ENCODE measurements at regions not wholly inside any gene's neighbourhood (a gene's known extent, or its start where the extent isn't known, plus 50 kb on each side); places are given as distances from the start of the nearest gene placed in this dataset.

DNA sequence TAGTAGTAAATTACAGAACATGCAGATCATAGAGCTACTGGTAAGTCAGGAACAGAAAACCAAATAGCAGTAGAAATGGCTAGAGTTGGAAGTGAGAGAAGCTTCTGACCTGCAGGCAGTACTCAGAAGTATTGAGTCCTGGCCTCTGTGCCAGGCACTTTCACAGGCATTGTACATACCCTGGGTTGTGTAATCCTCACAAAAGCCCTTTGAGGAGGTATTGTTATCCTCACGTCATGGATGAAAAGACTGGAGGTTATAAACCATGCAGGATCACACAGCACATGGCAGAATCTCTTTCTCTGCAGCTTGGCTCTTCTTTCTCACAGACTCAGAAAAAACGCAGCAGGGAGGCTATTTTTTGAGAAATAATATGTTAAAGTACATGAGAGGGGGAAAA lies 789.3 kb upstream of the FAM98A start:
- DNase-seq (no peak), ATAC-seq (ENCODE audit: low read depth) (no peak)
- H3K9me3 Mint-ChIP-seq, result peaks cover 9% of the 10 kb centered on the region
- POLR2A ChIA-PET, result no interaction called here
- H3K36me3 Mint-ChIP-seq, result no peaks in the 10 kb centered on the region
- H3K4me3 Mint-ChIP-seq, result no peak overlapping the region
- H3K4me1 Mint-ChIP-seq, result no peaks in the 10 kb centered on the region
- no peak overlapping the region for H3K27ac Mint-ChIP-seq
- no peaks in the 10 kb centered on the region for H3K27me3 Mint-ChIP-seq

DNA sequence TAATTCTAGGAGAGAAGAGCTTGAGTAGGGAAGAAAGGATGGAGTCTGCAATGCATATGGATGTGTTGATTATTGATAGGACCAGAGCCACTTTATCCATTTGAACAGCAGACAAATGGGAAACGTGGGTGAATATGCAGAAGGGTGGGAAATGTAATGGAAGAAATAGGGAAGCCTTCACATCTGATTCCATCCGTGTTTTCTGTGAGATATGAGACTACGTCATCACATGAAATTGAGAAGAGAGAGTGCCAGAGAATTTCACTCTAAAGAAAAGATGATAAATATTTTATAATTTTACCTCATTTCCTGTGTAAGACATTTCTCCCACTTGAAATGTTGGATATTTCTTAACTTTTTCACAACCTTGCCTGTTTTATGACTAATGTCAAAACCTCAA lies 788.4 kb upstream of the FAM98A start:
- DNase-seq, result no peak
- Mint-ChIP-seq H3K4me3 (no peak overlapping the region), H3K27ac (no peak overlapping the region), H3K27me3 (no peaks in the 10 kb centered on the region), H3K36me3 (no peaks in the 10 kb centered on the region), H3K9me3 (peaks cover 9% of the 10 kb centered on the region), H3K4me1 (no peaks in the 10 kb centered on the region)
- POLR2A ChIA-PET, result no interaction called here
- no peak for ATAC-seq (ENCODE audit: low read depth)

DNA sequence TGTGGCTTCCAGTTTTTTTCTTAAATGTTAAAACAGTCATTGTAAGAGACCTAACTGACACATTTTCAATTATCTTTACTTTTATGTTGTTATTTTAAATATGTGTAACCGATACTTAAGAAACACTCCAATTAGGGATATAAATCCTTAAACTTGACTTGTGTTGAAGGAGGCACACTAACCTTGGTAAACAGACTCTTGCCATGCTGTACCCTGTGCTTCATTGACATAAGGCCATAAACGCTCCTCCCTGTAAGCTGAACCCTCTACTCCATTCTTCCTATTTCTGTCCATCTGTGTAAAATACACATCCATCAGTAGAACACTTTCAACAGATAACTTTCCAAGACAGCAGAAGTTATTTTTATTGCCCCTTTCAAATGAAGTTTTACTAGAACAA lies 780.5 kb upstream of the FAM98A start:
- no peak overlapping the region for H3K4me3 Mint-ChIP-seq
- no peaks in the 10 kb centered on the region for H3K4me1 Mint-ChIP-seq
- no peaks in the 10 kb centered on the region for H3K36me3 Mint-ChIP-seq
- no peak for DNase-seq
- H3K9me3 Mint-ChIP-seq, result peaks cover 4% of the 10 kb centered on the region
- H3K27ac Mint-ChIP-seq, result no peak overlapping the region
- no peak for ATAC-seq (ENCODE audit: low read depth)
- no peaks in the 10 kb centered on the region for H3K27me3 Mint-ChIP-seq
- POLR2A ChIA-PET, result no interaction called here

GRCh38 chr2:34373586-34374233 lies 774.6 kb upstream of the FAM98A start:
- ATAC-seq (ENCODE audit: low read depth), result no peak
- Mint-ChIP-seq H3K27me3 (no peaks in the 10 kb centered on the region), H3K4me1 (no peaks in the 10 kb centered on the region), H3K9me3 (peaks cover 4% of the 10 kb centered on the region), H3K4me3 (no peak overlapping the region), H3K36me3 (no peaks in the 10 kb centered on the region), H3K27ac (no peak overlapping the region)
- POLR2A ChIA-PET, result no interaction called here
- DNase-seq, result no peak

- no peaks in the 10 kb centered on the region for H3K36me3 Mint-ChIP-seq
- peaks cover 4% of the 10 kb centered on the region for H3K9me3 Mint-ChIP-seq
- POLR2A ChIA-PET, result no interaction called here
- DNase-seq (no peak), ATAC-seq (ENCODE audit: low read depth) (no peak)
- no peaks in the 10 kb centered on the region for H3K27me3 Mint-ChIP-seq
- no peak overlapping the region for H3K27ac Mint-ChIP-seq
- no peak overlapping the region for H3K4me3 Mint-ChIP-seq
- H3K4me1 Mint-ChIP-seq, result no peaks in the 10 kb centered on the region
These were observed 773.9 kb upstream of the FAM98A start for GRCh38 chr2:34372967-34373366.

GRCh38 chr2:34371711-34372110 lies 772.6 kb upstream of the FAM98A start:
- H3K4me3 Mint-ChIP-seq, result no peak overlapping the region
- POLR2A ChIA-PET, result no interaction called here
- no peaks in the 10 kb centered on the region for H3K27me3 Mint-ChIP-seq
- ATAC-seq (ENCODE audit: low read depth) (no peak), DNase-seq (no peak)
- no peak overlapping the region for H3K27ac Mint-ChIP-seq
- no peaks in the 10 kb centered on the region for H3K36me3 Mint-ChIP-seq
- H3K9me3 Mint-ChIP-seq, result peaks cover 4% of the 10 kb centered on the region
- H3K4me1 Mint-ChIP-seq, result no peaks in the 10 kb centered on the region

GRCh38 chr2:34368304-34368703 lies 769.2 kb upstream of the FAM98A start:
- H3K4me3 Mint-ChIP-seq, result no peak overlapping the region
- ATAC-seq (ENCODE audit: low read depth) (no peak), DNase-seq (no peak)
- H3K27ac Mint-ChIP-seq, result no peak overlapping the region
- H3K27me3 Mint-ChIP-seq, result no peaks in the 10 kb centered on the region
- no peaks in the 10 kb centered on the region for H3K9me3 Mint-ChIP-seq
- POLR2A ChIA-PET, result no interaction called here
- H3K36me3 Mint-ChIP-seq, result no peaks in the 10 kb centered on the region
- no peaks in the 10 kb centered on the region for H3K4me1 Mint-ChIP-seq

DNA sequence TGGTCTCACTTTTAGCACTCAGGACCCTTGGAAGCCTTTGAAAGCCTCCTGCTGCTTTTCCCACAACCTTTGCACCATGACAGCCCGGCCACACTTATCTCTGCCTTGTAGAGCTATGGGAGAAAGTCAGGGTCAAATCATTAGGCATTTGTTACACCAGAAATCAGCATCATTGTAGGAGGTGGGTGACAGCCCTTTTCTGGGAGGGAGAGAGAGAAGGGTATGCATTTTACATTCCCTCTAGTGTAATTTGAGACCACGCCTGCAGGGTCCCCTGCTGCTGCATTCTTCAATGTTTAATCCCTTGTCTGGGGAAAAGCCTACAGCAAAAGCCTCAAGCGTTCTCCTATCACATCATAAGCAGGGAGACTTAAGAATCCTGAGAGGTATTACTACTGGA lies 766.8 kb upstream of the FAM98A start:
- Mint-ChIP-seq H3K4me3 (no peak overlapping the region), H3K27me3 (no peaks in the 10 kb centered on the region), H3K9me3 (no peaks in the 10 kb centered on the region), H3K4me1 (no peaks in the 10 kb centered on the region), H3K36me3 (no peaks in the 10 kb centered on the region), H3K27ac (no peak overlapping the region)
- POLR2A ChIA-PET, result no interaction called here
- no peak for ATAC-seq (ENCODE audit: low read depth)
- no peak for DNase-seq

GRCh38 chr2:34365512-34365911 lies 766.4 kb upstream of the FAM98A start:
- no peak overlapping the region for H3K4me3 Mint-ChIP-seq
- ATAC-seq (ENCODE audit: low read depth) (no peak), DNase-seq (no peak)
- no peaks in the 10 kb centered on the region for H3K27me3 Mint-ChIP-seq
- H3K4me1 Mint-ChIP-seq, result no peaks in the 10 kb centered on the region
- H3K36me3 Mint-ChIP-seq, result no peaks in the 10 kb centered on the region
- no peak overlapping the region for H3K27ac Mint-ChIP-seq
- POLR2A ChIA-PET, result no interaction called here
- no peaks in the 10 kb centered on the region for H3K9me3 Mint-ChIP-seq

DNA sequence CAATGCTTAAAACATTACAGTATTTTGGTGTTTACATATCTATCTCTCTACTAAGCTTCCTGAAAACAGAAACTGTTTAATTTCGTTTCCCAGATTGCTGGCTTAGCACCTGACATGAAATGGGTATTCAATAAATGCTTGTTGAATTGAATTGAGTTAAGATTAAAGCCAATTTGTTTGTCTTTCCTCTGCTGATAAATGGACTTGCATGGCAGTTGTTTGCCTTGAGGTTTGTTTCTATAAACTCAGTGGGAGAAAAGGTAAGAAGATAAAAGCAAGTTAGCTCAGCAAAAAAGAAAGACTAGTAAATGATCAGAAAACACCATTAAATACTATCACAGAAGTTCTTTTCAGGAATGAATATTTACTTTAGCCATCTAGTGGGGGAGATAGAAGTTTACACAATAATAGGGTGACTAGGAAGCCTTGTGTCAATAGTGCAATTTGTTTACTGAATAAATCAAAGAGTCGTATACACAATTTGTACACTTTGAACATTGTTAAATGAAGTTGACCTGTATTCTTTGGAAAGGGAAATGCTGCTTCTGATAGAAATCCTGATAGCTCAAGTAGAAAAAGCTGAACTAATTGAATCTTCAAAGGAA lies 754.5 kb upstream of the FAM98A start:
- ATAC-seq (ENCODE audit: low read depth) (no peak), DNase-seq (no peak)
- no peaks in the 10 kb centered on the region for H3K4me1 Mint-ChIP-seq
- H3K9me3 Mint-ChIP-seq, result peaks cover 3% of the 10 kb centered on the region
- no peaks in the 10 kb centered on the region for H3K36me3 Mint-ChIP-seq
- POLR2A ChIA-PET, result no interaction called here
- no peak overlapping the region for H3K27ac Mint-ChIP-seq
- no peaks in the 10 kb centered on the region for H3K27me3 Mint-ChIP-seq
- no peak overlapping the region for H3K4me3 Mint-ChIP-seq

- H3K4me3 Mint-ChIP-seq, result no peak overlapping the region
- H3K9me3 Mint-ChIP-seq, result peaks cover 4% of the 10 kb centered on the region
- no peaks in the 10 kb centered on the region for H3K27me3 Mint-ChIP-seq
- no peak for DNase-seq
- no peak overlapping the region for H3K27ac Mint-ChIP-seq
- ATAC-seq (ENCODE audit: low read depth), result no peak
- no peaks in the 10 kb centered on the region for H3K36me3 Mint-ChIP-seq
- no peaks in the 10 kb centered on the region for H3K4me1 Mint-ChIP-seq
- POLR2A ChIA-PET, result no interaction called here
These were observed 750.4 kb upstream of the FAM98A start for GRCh38 chr2:34349527-34349926.

- POLR2A ChIA-PET, result no interaction called here
- Mint-ChIP-seq H3K27me3 (no peaks in the 10 kb centered on the region), H3K9me3 (peaks cover 2% of the 10 kb centered on the region), H3K36me3 (no peaks in the 10 kb centered on the region), H3K4me1 (no peaks in the 10 kb centered on the region), H3K27ac (no peak overlapping the region), H3K4me3 (no peak overlapping the region)
- ATAC-seq (ENCODE audit: low read depth) (no peak), DNase-seq (no peak)
These were observed 745.9 kb upstream of the FAM98A start for GRCh38 chr2:34345030-34345429.

- no peaks in the 10 kb centered on the region for H3K9me3 Mint-ChIP-seq
- POLR2A ChIA-PET, result no interaction called here
- ATAC-seq (ENCODE audit: low read depth) (no peak), DNase-seq (no peak)
- H3K4me3 Mint-ChIP-seq, result no peak overlapping the region
- H3K27me3 Mint-ChIP-seq, result no peaks in the 10 kb centered on the region
- H3K27ac Mint-ChIP-seq, result no peak overlapping the region
- no peaks in the 10 kb centered on the region for H3K4me1 Mint-ChIP-seq
- H3K36me3 Mint-ChIP-seq, result no peaks in the 10 kb centered on the region
These were observed 741.2 kb upstream of the FAM98A start for GRCh38 chr2:34340307-34340706.

GRCh38 chr2:34337735-34338134 lies 738.6 kb upstream of the FAM98A start:
- POLR2A ChIA-PET, result no interaction called here
- Mint-ChIP-seq H3K9me3 (no peaks in the 10 kb centered on the region), H3K27ac (no peak overlapping the region), H3K4me3 (no peak overlapping the region), H3K36me3 (no peaks in the 10 kb centered on the region), H3K4me1 (no peaks in the 10 kb centered on the region), H3K27me3 (no peaks in the 10 kb centered on the region)
- ATAC-seq (ENCODE audit: low read depth) (no peak), DNase-seq (no peak)

DNA sequence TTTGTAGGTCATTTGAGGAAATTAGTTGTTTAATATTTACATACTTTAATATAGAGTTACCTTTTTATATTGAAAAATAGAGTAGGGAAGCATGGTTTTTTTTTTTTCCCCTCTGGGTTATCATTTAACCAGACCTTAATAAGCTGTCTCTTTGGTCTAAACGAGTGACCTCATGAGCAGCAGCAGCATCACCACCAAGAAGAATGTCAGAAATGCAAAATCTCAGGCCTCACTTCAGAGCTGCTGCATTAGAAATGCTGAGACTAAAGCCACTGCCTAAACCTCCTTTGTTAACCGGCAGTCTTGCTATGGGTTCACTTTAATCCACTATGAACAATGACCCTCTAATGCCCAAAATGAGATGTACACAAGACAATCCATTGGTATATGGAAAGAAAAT lies 733.7 kb upstream of the FAM98A start:
- Mint-ChIP-seq H3K4me1 (no peaks in the 10 kb centered on the region), H3K4me3 (no peak overlapping the region), H3K27me3 (no peaks in the 10 kb centered on the region), H3K27ac (no peak overlapping the region), H3K9me3 (no peaks in the 10 kb centered on the region), H3K36me3 (no peaks in the 10 kb centered on the region)
- POLR2A ChIA-PET, result no interaction called here
- DNase-seq, result no peak
- no peak for ATAC-seq (ENCODE audit: low read depth)

Data from activated naive CD8-positive, alpha-beta T cell treated with anti-CD3 and anti-CD28 coated beads, Interleukin-2, amount 10 ng/mL, durations not matched to agents 7 days and 5 days (primary cell).